Urinary bladder (tissue), 3 donors: ENCODE measurements at regions not wholly inside any gene's neighbourhood (a gene's known extent, or its start where the extent isn't known, plus 50 kb on each side); places are given as distances from the start of the nearest gene placed in this dataset.
"Not testable (repeated sequence)": the region's sequence is repeated elsewhere in the genome, so short reads cannot be mapped to it uniquely, and the experiment has no call there.

Source experiments
- DNase-seq: peaks from one replicate; pipeline ENCODE4 v3.0.0-alpha.2; 2015; ENCODE audit errors: extremely low spot score
- H3K27ac ChIP-seq: one replicate; pipeline ENCODE4 v1.5.1; 2013; ENCODE audit warnings: low read depth, mild to moderate bottlenecking, moderate library complexity
- H3K36me3 ChIP-seq: one replicate; pipeline ENCODE4 v1.6.1; 2013; ENCODE audit warnings: mild to moderate bottlenecking, moderate library complexity; ENCODE audit not compliant: insufficient read depth
- H3K4me1 ChIP-seq: one replicate; pipeline ENCODE4 v1.6.1; 2013; ENCODE audit warnings: mild to moderate bottlenecking, moderate library complexity; ENCODE audit not compliant: insufficient read depth
- H3K4me3 ChIP-seq: one replicate; pipeline ENCODE4 v1.5.1; 2013; ENCODE audit warnings: low read depth, low read length
- WGBS: extraction: QIAGEN DNeasy Blood & Tissue Kit; methylation state at CpG from one replicate; pipeline ENCODE4 v1.1.7; 2013; 5-methylcytosine and 5-hydroxymethylcytosine counted together
- donor health status: healthy with polysubstance abuse.
- donor health status: healthy.

GRCh38 chr2:207378620-207379019 lies 151.1 kb upstream of the CREB1 start:
- not testable (repeated sequence) for H3K27ac ChIP-seq, H3K4me1 ChIP-seq, H3K36me3 ChIP-seq, H3K4me3 ChIP-seq, DNase-seq
- WGBS: 86% methylated on average over 2 of the region's 2 CpGs

GRCh38 chr2:207385076-207385475 lies 144.7 kb upstream of the CREB1 start:
- no peak overlapping the region for H3K27ac ChIP-seq
- H3K36me3 ChIP-seq: no peaks in the 10 kb centered on the region
- H3K4me1 ChIP-seq: no peaks in the 10 kb centered on the region
- DNase-seq: no peak
- WGBS: 71% methylated on average over 1 of the region's 1 CpG
- H3K4me3 ChIP-seq: no peak overlapping the region

GRCh38 chr2:207385903-207386302 lies 143.9 kb upstream of the CREB1 start:
- H3K4me3 ChIP-seq: no peak overlapping the region
- no peaks in the 10 kb centered on the region for H3K4me1 ChIP-seq
- 89% methylated on average over 1 of the region's 1 CpG for WGBS
- DNase-seq: no peak
- no peak overlapping the region for H3K27ac ChIP-seq
- H3K36me3 ChIP-seq: no peaks in the 10 kb centered on the region

- Histone ChIP-seq H3K4me3 (no peak overlapping the region), H3K27ac (no peak overlapping the region), H3K4me1 (no peaks in the 10 kb centered on the region), H3K36me3 (no peaks in the 10 kb centered on the region)
- no peak for DNase-seq
- 79% methylated on average over 3 of the region's 3 CpGs for WGBS
Observed at GRCh38 chr2:207387001-207387571, 142.7 kb upstream of the CREB1 start.

GRCh38 chr2:207390302-207391095 lies 139.3 kb upstream of the CREB1 start:
- no peaks in the 10 kb centered on the region for H3K4me1 ChIP-seq
- no peaks in the 10 kb centered on the region for H3K36me3 ChIP-seq
- DNase-seq: no peak
- no peak overlapping the region for H3K4me3 ChIP-seq
- H3K27ac ChIP-seq: no peak overlapping the region
- WGBS: 82% methylated on average over 4 of the region's 4 CpGs

- no peak for DNase-seq
- Histone ChIP-seq H3K4me1 (no peaks in the 10 kb centered on the region), H3K27ac (no peak overlapping the region), H3K36me3 (no peaks in the 10 kb centered on the region), H3K4me3 (no peak overlapping the region)
- 60% methylated on average over 4 of the region's 4 CpGs for WGBS
Observed at GRCh38 chr2:207394203-207394781, 135.5 kb upstream of the CREB1 start.

- Histone ChIP-seq H3K27ac (no peak overlapping the region), H3K4me1 (no peaks in the 10 kb centered on the region), H3K36me3 (no peaks in the 10 kb centered on the region), H3K4me3 (no peak overlapping the region)
- DNase-seq: no peak
- whole genome bisulfite sequencing: 37% methylated on average over 7 of the region's 7 CpGs
Observed at GRCh38 chr2:207394812-207395534, 134.8 kb upstream of the CREB1 start.

GRCh38 chr2:207395535-207396251 lies 134.1 kb upstream of the CREB1 start:
- no peaks in the 10 kb centered on the region for H3K4me1 ChIP-seq
- whole genome bisulfite sequencing: 90% methylated on average over 2 of the region's 2 CpGs
- H3K27ac ChIP-seq: no peak overlapping the region
- no peak overlapping the region for H3K4me3 ChIP-seq
- DNase-seq: no peak
- no peaks in the 10 kb centered on the region for H3K36me3 ChIP-seq

- no peak for DNase-seq
- Histone ChIP-seq H3K4me1 (no peaks in the 10 kb centered on the region), H3K4me3 (no peak overlapping the region), H3K36me3 (no peaks in the 10 kb centered on the region), H3K27ac (no peak overlapping the region)
- 65% methylated on average over 9 of the region's 9 CpGs for WGBS
Observed at GRCh38 chr2:207397917-207398655, 131.7 kb upstream of the CREB1 start.

- 64% methylated on average over 2 of the region's 2 CpGs for WGBS
- Histone ChIP-seq H3K4me3 (no peak overlapping the region), H3K27ac (no peak overlapping the region), H3K36me3 (no peaks in the 10 kb centered on the region), H3K4me1 (no peaks in the 10 kb centered on the region)
- DNase-seq: no peak
Observed at GRCh38 chr2:207399301-207399700, 130.5 kb upstream of the CREB1 start.

GRCh38 chr2:207401338-207401737 lies 128.4 kb upstream of the CREB1 start:
- Histone ChIP-seq H3K27ac (no peak overlapping the region), H3K36me3 (no peaks in the 10 kb centered on the region), H3K4me3 (no peak overlapping the region), H3K4me1 (no peaks in the 10 kb centered on the region)
- DNase-seq: no peak

- H3K4me3 ChIP-seq: no peak overlapping the region
- DNase-seq: no peak
- no peaks in the 10 kb centered on the region for H3K4me1 ChIP-seq
- H3K27ac ChIP-seq: no peak overlapping the region
- WGBS: 22% methylated on average over 1 of the region's 1 CpG
- H3K36me3 ChIP-seq: no peaks in the 10 kb centered on the region
Observed at GRCh38 chr2:207403141-207403540, 126.6 kb upstream of the CREB1 start.

- WGBS: 91% methylated on average over 3 of the region's 3 CpGs
- Histone ChIP-seq H3K36me3 (no peaks in the 10 kb centered on the region), H3K27ac (no peak overlapping the region), H3K4me1 (no peaks in the 10 kb centered on the region), H3K4me3 (no peak overlapping the region)
- DNase-seq: no peak
Observed at GRCh38 chr2:207403950-207404349, 125.8 kb upstream of the CREB1 start.
